ENCODE measurements at regions not wholly inside any gene's neighbourhood (a gene's known extent, or its start where the extent isn't known, plus 50 kb on each side); places are given as distances from the start of the nearest gene placed in this dataset.

- H3K36me3 ChIP-seq, result no peaks in the 10 kb centered on the region
- DNase-seq (ENCODE audit: low read depth in 1 of 2, low spot score in 1 of 2), result no peak
- no peaks in the 10 kb centered on the region for H3K4me1 ChIP-seq (ENCODE audit: low read depth)
- no peak overlapping the region for H3K27ac ChIP-seq
- TF ChIP-seq CTCF (IDR thresholded peaks at IDR 0.05; ENCODE audit: low read depth, low read length), result no peak
- H3K4me3 ChIP-seq, result no peak overlapping the region
- H3K9me3 ChIP-seq (ENCODE audit: low read depth), result no peaks in the 10 kb centered on the region
- no peaks in the 10 kb centered on the region for H3K27me3 ChIP-seq
Measured at GRCh38 chr4:176885224-176885623, 92.5 kb upstream of the VEGFC start.

GRCh38 chr4:176886135-176886534 lies 93.4 kb upstream of the VEGFC start:
- Histone ChIP-seq H3K27ac (no peak overlapping the region), H3K4me3 (no peak overlapping the region), H3K9me3 (ENCODE audit: low read depth) (no peaks in the 10 kb centered on the region), H3K4me1 (ENCODE audit: low read depth) (no peaks in the 10 kb centered on the region), H3K27me3 (no peaks in the 10 kb centered on the region), H3K36me3 (no peaks in the 10 kb centered on the region)
- no peak for TF ChIP-seq CTCF (IDR thresholded peaks at IDR 0.05; ENCODE audit: low read depth, low read length)
- DNase-seq (ENCODE audit: low read depth in 1 of 2, low spot score in 1 of 2), result no peak

GRCh38 chr4:176889776-176890175 lies 97.1 kb upstream of the VEGFC start:
- no peaks in the 10 kb centered on the region for H3K36me3 ChIP-seq
- no peaks in the 10 kb centered on the region for H3K27me3 ChIP-seq
- H3K4me1 ChIP-seq (ENCODE audit: low read depth), result no peaks in the 10 kb centered on the region
- H3K4me3 ChIP-seq, result no peak overlapping the region
- TF ChIP-seq CTCF (IDR thresholded peaks at IDR 0.05; ENCODE audit: low read depth, low read length), result no peak
- no peak for DNase-seq (ENCODE audit: low read depth in 1 of 2, low spot score in 1 of 2)
- H3K9me3 ChIP-seq (ENCODE audit: low read depth), result no peaks in the 10 kb centered on the region
- no peak overlapping the region for H3K27ac ChIP-seq

- TF ChIP-seq CTCF (IDR thresholded peaks at IDR 0.05; ENCODE audit: low read depth, low read length), result no peak
- Histone ChIP-seq H3K4me3 (no peak overlapping the region), H3K27ac (no peak overlapping the region), H3K4me1 (ENCODE audit: low read depth) (no peaks in the 10 kb centered on the region), H3K36me3 (no peaks in the 10 kb centered on the region), H3K27me3 (no peaks in the 10 kb centered on the region), H3K9me3 (ENCODE audit: low read depth) (no peaks in the 10 kb centered on the region)
- no peak for DNase-seq (ENCODE audit: low read depth in 1 of 2, low spot score in 1 of 2)
Measured at GRCh38 chr4:176894498-176894897, 101.8 kb upstream of the VEGFC start.

GRCh38 chr4:176896211-176896610 lies 103.5 kb upstream of the VEGFC start:
- no peaks in the 10 kb centered on the region for H3K4me1 ChIP-seq (ENCODE audit: low read depth)
- H3K9me3 ChIP-seq (ENCODE audit: low read depth), result no peaks in the 10 kb centered on the region
- H3K4me3 ChIP-seq, result no peak overlapping the region
- H3K36me3 ChIP-seq, result no peaks in the 10 kb centered on the region
- H3K27me3 ChIP-seq, result no peaks in the 10 kb centered on the region
- TF ChIP-seq CTCF (IDR thresholded peaks at IDR 0.05; ENCODE audit: low read depth, low read length), result no peak
- no peak overlapping the region for H3K27ac ChIP-seq
- peak in 1 of 2 donors; percentile 12 for DNase-seq (ENCODE audit: low read depth in 1 of 2, low spot score in 1 of 2)

GRCh38 chr4:176897226-176897625 lies 104.5 kb upstream of the VEGFC start:
- Histone ChIP-seq H3K4me1 (ENCODE audit: low read depth) (no peaks in the 10 kb centered on the region), H3K4me3 (no peak overlapping the region), H3K27ac (no peak overlapping the region), H3K36me3 (no peaks in the 10 kb centered on the region), H3K9me3 (ENCODE audit: low read depth) (no peaks in the 10 kb centered on the region), H3K27me3 (no peaks in the 10 kb centered on the region)
- TF ChIP-seq CTCF (IDR thresholded peaks at IDR 0.05; ENCODE audit: low read depth, low read length), result no peak
- DNase-seq (ENCODE audit: low read depth in 1 of 2, low spot score in 1 of 2), result peak in 1 of 2 donors; percentile 53
